Spleen (tissue), 11 donors: ENCODE measurements at regions not wholly inside any gene's neighbourhood (a gene's known extent, or its start where the extent isn't known, plus 50 kb on each side); places are given as distances from the start of the nearest gene placed in this dataset.

Experiments used
- DNase-seq: peaks from one replicate; pipeline ENCODE4 v3.0.0-alpha.2; 2020
- H3K27ac ChIP-seq, 8 donors: fragments of 200-600 bp; sonication (generic) in 7 of 8; 1 replicate in 4 of 8; 2 replicates in 4 of 8; pipeline versions ENCODE4 v1.5.0 to v1.8.0; 2016 to 2021; ENCODE audit warnings: inconsistent platforms in 4 of 8, mild to moderate bottlenecking in 4 of 8, moderate library complexity in 1 of 8
- H3K27me3 ChIP-seq, 7 donors: fragments of 200-600 bp; sonication (generic) in 6 of 7; replicated peaks in 1 of 7; 1 replicate in 4 of 7; 2 replicates in 3 of 7; pipeline versions ENCODE4 v1.5.0 to v1.8.0; 2016 to 2021; ENCODE audit warnings: inconsistent platforms in 3 of 7, mild to moderate bottlenecking in 1 of 7
- H3K36me3 ChIP-seq, 6 donors: fragments of 200-600 bp; sonication (generic) in 5 of 6; 1 replicate in 4 of 6; 2 replicates in 2 of 6; pipeline versions ENCODE4 v1.5.0 to v1.8.0; 2016 to 2021; ENCODE audit warnings: inconsistent platforms in 2 of 6
- H3K4me1 ChIP-seq, 6 donors: fragments of 200-600 bp; sonication (generic) in 5 of 6; 1 replicate in 3 of 6; 2 replicates in 3 of 6; pipeline versions ENCODE4 v1.5.0 to v1.8.0; 2016 to 2021; ENCODE audit warnings: inconsistent platforms in 3 of 6
- H3K4me3 ChIP-seq, 8 donors: fragments of 200-600 bp; sonication (generic) in 7 of 8; 1 replicate in 4 of 8; 2 replicates in 4 of 8; pipeline versions ENCODE4 v1.5.0 to v1.8.0; 2016 to 2021; ENCODE audit warnings: inconsistent platforms in 4 of 8, mild to moderate bottlenecking in 4 of 8, moderate library complexity in 2 of 8
- H3K9me3 ChIP-seq, 8 donors: fragments of 200-600 bp; sonication (generic) in 7 of 8; 1 replicate in 4 of 8; 2 replicates in 4 of 8; pipeline versions ENCODE4 v1.5.0 to v1.8.0; 2016 to 2021; ENCODE audit warnings: inconsistent platforms in 4 of 8
- POLR2A ChIP-seq, 3 donors: fragments of 450-650 bp; IDR thresholded peaks; one replicate each; pipeline ENCODE4 v1.5.1; 2017; ENCODE audit warnings: antibody characterized with exemption in 3 of 3, mild to moderate bottlenecking in 1 of 3
- POLR2AphosphoS5 ChIP-seq, 3 donors: sonication (generic); formaldehyde crosslinking; IDR thresholded peaks; one replicate each; pipeline ENCODE4 v1.5.1; 2017; ENCODE audit warnings: antibody characterized with exemption in 3 of 3
- WGBS, 5 donors: extraction: QIAGEN DNeasy Blood & Tissue Kit in 3 of 5; methylation state at CpG; one replicate each; pipeline versions ENCODE4 v1.1.5 to v1.1.7; 2013 to 2018; 5-methylcytosine and 5-hydroxymethylcytosine counted together
- intact Hi-C: fragments of 100-400 bp; cut with DNase I; formaldehyde crosslinking; loops from one replicate; pipeline ENCODE4 v1.15.0; 2023; ENCODE audit warnings: low total_unique reads
- TF ChIP-seq, protein P1 (sequence below), 11 experiments: fragments of 200-600 bp in 7 of 11; fragments of 450-650 bp in 4 of 11; sonication (generic) in 4 of 11; IDR thresholded peaks in 8 of 11; conservative IDR thresholded peaks in 3 of 11; 1 replicate in 7 of 11; 2 replicates in 4 of 11; pipeline versions ENCODE4 v1.4.0 to v1.8.0; 2016 to 2021; ENCODE audit warnings: antibody characterized with exemption in 11 of 11, inconsistent platforms in 4 of 11, mild to moderate bottlenecking in 1 of 11
- donor health status: healthy with polysubstance abuse.
- donor health status: DM: no; HTN: no; CAD: no; lungs with moderate emphysema.
- donor health status: DM: no; HTN: no; CAD: no.
- donor health status: Bipolar disorder and iron deficiency.
- donor health status: healthy.
- donor health status: DM: no; HTN: no; CAD: no.
- donor health status: DM: yes; HTN: yes; CAD: no.

DNA sequence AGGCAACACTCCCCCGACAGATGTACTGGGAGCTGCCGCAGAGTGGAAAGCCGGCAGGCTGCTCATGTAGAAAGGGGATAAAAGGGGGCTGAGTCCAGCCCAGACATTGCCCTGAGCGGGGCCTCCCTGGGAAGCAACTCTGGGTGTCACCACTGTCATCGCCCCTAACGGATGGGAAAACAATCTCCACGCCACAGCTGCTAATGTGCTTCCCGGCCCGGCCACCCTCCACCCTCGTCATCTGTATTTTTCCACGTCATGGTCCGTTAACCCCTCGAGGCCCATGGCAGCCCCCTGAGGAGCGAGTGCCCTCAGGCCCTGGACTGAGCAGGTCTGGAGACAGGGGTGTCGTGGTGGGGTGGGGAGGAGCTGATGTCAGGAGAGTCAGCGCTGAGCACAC lies 227.4 kb downstream of the DLL1 start:
- TF ChIP-seq POLR2AphosphoS5 (IDR thresholded peaks at IDR 0.05) = no peak
- TF ChIP-seq, protein P1, sequence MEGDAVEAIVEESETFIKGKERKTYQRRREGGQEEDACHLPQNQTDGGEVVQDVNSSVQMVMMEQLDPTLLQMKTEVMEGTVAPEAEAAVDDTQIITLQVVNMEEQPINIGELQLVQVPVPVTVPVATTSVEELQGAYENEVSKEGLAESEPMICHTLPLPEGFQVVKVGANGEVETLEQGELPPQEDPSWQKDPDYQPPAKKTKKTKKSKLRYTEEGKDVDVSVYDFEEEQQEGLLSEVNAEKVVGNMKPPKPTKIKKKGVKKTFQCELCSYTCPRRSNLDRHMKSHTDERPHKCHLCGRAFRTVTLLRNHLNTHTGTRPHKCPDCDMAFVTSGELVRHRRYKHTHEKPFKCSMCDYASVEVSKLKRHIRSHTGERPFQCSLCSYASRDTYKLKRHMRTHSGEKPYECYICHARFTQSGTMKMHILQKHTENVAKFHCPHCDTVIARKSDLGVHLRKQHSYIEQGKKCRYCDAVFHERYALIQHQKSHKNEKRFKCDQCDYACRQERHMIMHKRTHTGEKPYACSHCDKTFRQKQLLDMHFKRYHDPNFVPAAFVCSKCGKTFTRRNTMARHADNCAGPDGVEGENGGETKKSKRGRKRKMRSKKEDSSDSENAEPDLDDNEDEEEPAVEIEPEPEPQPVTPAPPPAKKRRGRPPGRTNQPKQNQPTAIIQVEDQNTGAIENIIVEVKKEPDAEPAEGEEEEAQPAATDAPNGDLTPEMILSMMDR (IDR thresholded peaks at IDR 0.05 in 8 of 11, conservative IDR thresholded peaks at IDR 0.05 in 3 of 11) = no peak
- no peak for TF ChIP-seq POLR2A (IDR thresholded peaks at IDR 0.05)
- H3K27ac ChIP-seq = no peak overlapping the region
- no peaks in the 10 kb centered on the region for H3K9me3 ChIP-seq
- H3K4me3 ChIP-seq = no peak overlapping the region
- H3K27me3 ChIP-seq = peaks cover 0 to 19% (median 0%) of the 10 kb centered on the region in 7 donors
- H3K4me1 ChIP-seq = no peaks in the 10 kb centered on the region
- DNase-seq = peak; percentile 59
- WGBS, 5 donors = 55 to 77% (median 75%) methylated on average over 12 to 16 of the region's 16 CpGs
- H3K36me3 ChIP-seq = no peaks in the 10 kb centered on the region
- intact Hi-C loops = no loop called here

DNA sequence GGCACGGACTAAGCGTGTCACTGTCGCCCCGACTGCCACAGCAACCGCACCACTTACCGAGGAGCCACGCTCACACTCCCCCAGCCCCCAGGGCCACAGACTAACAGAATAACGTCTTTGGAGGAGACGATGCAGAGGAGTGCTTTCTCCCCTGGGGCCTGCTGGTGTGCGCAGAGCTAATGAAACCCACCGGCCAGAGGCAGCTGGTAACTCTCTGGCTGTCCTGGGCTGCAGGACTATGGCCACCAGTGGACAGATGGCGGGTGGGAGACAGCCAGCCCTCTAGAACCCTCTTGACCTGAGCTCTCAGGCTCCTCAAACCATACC lies 228.0 kb downstream of the DLL1 start:
- WGBS, 5 donors = 90 to 97% (median 93%) methylated on average over 10 to 12 of the region's 12 CpGs
- no peak overlapping the region for H3K27ac ChIP-seq
- no peaks in the 10 kb centered on the region for H3K36me3 ChIP-seq
- H3K4me3 ChIP-seq = no peak overlapping the region
- H3K27me3 ChIP-seq = peaks cover 0 to 16% (median 0%) of the 10 kb centered on the region in 7 donors
- TF ChIP-seq, protein P1 (IDR thresholded peaks at IDR 0.05 in 8 of 11, conservative IDR thresholded peaks at IDR 0.05 in 3 of 11) = no peak
- no peak for TF ChIP-seq POLR2AphosphoS5 (IDR thresholded peaks at IDR 0.05)
- H3K9me3 ChIP-seq = no peaks in the 10 kb centered on the region
- intact Hi-C loops = no loop called here
- no peaks in the 10 kb centered on the region for H3K4me1 ChIP-seq
- peak; percentile 66 for DNase-seq

DNA sequence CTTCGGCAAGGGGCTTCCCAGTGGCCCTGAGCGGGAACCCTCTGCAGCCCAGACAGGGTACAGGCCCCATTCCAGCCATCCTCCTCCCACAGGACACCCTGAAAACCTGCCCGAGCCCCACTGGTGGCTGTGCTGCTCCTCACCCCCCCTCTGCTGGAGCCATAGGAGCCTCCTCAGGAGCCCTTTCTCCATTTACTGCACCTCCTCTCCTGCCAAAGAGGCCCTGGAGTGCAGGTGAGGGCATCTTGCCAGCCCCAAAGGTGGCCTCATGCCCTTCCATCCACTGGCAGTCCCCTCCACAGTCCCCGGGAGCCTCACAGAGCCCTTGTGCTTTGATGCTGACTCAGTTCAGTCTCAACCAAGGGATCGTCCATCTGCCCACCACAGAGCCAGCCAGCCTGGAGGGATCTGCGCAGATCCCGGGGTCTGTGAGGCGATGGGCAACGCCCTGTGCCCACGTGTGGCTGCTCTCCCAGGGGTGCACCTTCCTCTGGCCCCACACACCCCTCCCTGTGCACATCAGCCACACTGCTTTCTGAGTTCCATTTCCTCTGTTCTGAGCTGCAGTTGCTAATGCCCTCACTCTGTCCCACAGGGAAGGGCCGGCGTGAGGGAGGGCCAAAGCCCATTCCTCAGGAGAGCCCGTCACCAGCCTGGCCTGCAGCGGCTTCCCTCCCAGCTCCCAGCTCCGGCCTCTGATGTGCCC lies 228.5 kb downstream of the DLL1 start:
- TF ChIP-seq, protein P1 (IDR thresholded peaks at IDR 0.05 in 8 of 11, conservative IDR thresholded peaks at IDR 0.05 in 3 of 11) = no peak
- no peak for TF ChIP-seq POLR2AphosphoS5 (IDR thresholded peaks at IDR 0.05)
- TF ChIP-seq POLR2A (IDR thresholded peaks at IDR 0.05) = no peak
- intact Hi-C loops = no loop called here
- peak; percentile 59 for DNase-seq
- H3K4me3 ChIP-seq = no peak overlapping the region
- H3K27ac ChIP-seq = no peak overlapping the region
- no peaks in the 10 kb centered on the region for H3K4me1 ChIP-seq
- peaks cover 0 to 13% (median 0%) of the 10 kb centered on the region in 7 donors for H3K27me3 ChIP-seq
- H3K9me3 ChIP-seq = no peaks in the 10 kb centered on the region
- no peaks in the 10 kb centered on the region for H3K36me3 ChIP-seq
- WGBS, 5 donors = 87 to 92% (median 90%) methylated on average over 12 to 15 of the region's 15 CpGs

DNA sequence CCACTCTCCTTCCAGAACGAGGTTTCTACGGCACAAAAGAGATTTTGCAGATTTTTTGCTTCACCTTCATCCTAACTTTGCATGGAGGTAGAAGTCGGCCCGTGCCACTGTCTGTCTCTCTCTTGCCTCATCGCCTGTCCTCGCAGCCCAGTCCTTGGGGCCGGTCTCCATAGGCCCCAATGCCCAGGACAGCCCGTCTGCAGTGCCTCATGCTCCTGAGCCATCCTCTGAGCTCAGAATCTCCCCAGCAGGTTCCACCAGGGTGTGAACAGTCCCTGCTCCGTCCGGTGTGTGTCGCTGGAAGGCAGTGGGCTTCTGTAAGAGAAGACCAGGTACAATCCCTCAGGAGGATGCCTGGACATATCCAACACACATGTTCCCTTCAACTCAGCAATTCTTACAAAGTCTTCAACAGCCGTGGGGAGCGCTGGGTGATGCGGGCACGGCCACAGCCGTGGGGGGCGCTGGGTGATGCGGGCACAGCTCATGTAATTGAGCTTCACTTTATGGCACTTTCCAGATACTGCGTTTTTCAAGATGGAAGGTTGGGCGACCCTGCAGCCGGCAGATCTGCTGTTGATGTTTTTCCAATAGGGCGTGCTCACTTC lies 231.9 kb downstream of the DLL1 start:
- Histone ChIP-seq H3K9me3 (no peaks in the 10 kb centered on the region), H3K27ac (no peak overlapping the region), H3K4me1 (no peaks in the 10 kb centered on the region), H3K4me3 (no peak overlapping the region), H3K27me3 (peaks cover 0 to 18% (median 0%) of the 10 kb centered on the region in 7 donors), H3K36me3 (no peaks in the 10 kb centered on the region)
- DNase-seq = peak; percentile 64
- intact Hi-C loops = no loop called here
- 94 to 98% (median 94%) methylated on average over 20 to 22 of the region's 22 CpGs for WGBS, 5 donors
- TF ChIP-seq, protein P1 (IDR thresholded peaks at IDR 0.05 in 8 of 11, conservative IDR thresholded peaks at IDR 0.05 in 3 of 11) = no peak
- TF ChIP-seq POLR2A (IDR thresholded peaks at IDR 0.05) (no peak), POLR2AphosphoS5 (IDR thresholded peaks at IDR 0.05) (no peak)
